HUES64 (cell line): ENCODE measurements at regions not wholly inside any gene's neighbourhood (a gene's known extent, or its start where the extent isn't known, plus 50 kb on each side); places are given as distances from the start of the nearest gene placed in this dataset.

Source experiments
- H3K27ac ChIP-seq: 2 replicates; pipeline ENCODE4 v1.7.0; 2013; ENCODE audit warnings: low read depth, low read length, inconsistent platforms
- H3K27me3 ChIP-seq: 2 replicates; pipeline ENCODE4 v1.6.1; 2013; ENCODE audit warnings: mild to moderate bottlenecking, low read length; ENCODE audit not compliant: insufficient read depth
- H3K36me3 ChIP-seq: 2 replicates; pipeline ENCODE4 v1.6.1; 2013; ENCODE audit warnings: mild to moderate bottlenecking, low read length; ENCODE audit not compliant: insufficient read depth
- H3K4me1 ChIP-seq: 2 replicates; pipeline ENCODE4 v1.6.1; 2013; ENCODE audit warnings: mild to moderate bottlenecking, low read length, moderate library complexity; ENCODE audit not compliant: insufficient read depth
- H3K4me3 ChIP-seq: 2 replicates; pipeline ENCODE4 v1.5.1; 2013; ENCODE audit warnings: mild to moderate bottlenecking, low read length, moderate library complexity
- H3K9ac ChIP-seq: 2 replicates; pipeline ENCODE4 v1.6.1; 2013; ENCODE audit warnings: mild to moderate bottlenecking, low read depth, low read length
- H3K9me3 ChIP-seq: 2 replicates; pipeline ENCODE4 v1.6.1; 2013; ENCODE audit warnings: low read depth, low read length; ENCODE audit not compliant: insufficient read depth
- WGBS: fragments of 150-250, 120-280 bp; methylation state at CpG from one replicate; pipeline ENCODE4 v1.1.7; 2013; ENCODE audit warnings: missing lambda C conversion rate; 5-methylcytosine and 5-hydroxymethylcytosine counted together

GRCh38 chr7:57370066-57370738, 79.8 kb upstream of the ZNF716 start:
- H3K9me3 ChIP-seq, result peaks cover 93% of the 10 kb centered on the region
- no peak overlapping the region for H3K27ac ChIP-seq
- H3K4me3 ChIP-seq, result no peak overlapping the region
- WGBS, result 84% methylated on average over 3 of the region's 4 CpGs
- H3K4me1 ChIP-seq, result no peaks in the 10 kb centered on the region
- H3K36me3 ChIP-seq, result no peaks in the 10 kb centered on the region
- no peaks in the 10 kb centered on the region for H3K27me3 ChIP-seq
- no peak overlapping the region for H3K9ac ChIP-seq

DNA sequence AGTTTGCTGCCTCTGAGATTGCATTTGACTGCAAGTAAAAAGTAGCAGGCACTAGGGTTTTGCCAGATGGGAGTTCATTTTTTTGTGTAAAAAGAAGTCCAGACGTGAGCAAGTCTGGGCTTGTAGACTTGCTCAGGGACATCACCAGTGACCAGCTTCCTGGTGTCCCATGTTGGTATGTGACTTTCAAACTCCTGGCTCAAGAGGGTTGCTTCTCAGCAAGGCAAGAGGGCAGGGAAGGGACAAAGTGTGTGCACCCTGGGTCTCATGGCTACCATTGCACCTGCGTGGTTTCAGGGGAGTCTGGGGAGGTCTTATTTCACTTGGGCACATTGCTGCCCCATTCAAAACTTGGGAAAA, 79.3 kb upstream of the ZNF716 start:
- Histone ChIP-seq H3K36me3 (no peaks in the 10 kb centered on the region), H3K9me3 (peaks cover 93% of the 10 kb centered on the region), H3K9ac (no peak overlapping the region), H3K4me1 (no peaks in the 10 kb centered on the region), H3K27me3 (no peaks in the 10 kb centered on the region), H3K27ac (no peak overlapping the region), H3K4me3 (no peak overlapping the region)
- WGBS, result 74% methylated on average over 2 of the region's 2 CpGs

- no peaks in the 10 kb centered on the region for H3K4me1 ChIP-seq
- no peak overlapping the region for H3K9ac ChIP-seq
- H3K36me3 ChIP-seq, result no peaks in the 10 kb centered on the region
- peaks cover 96% of the 10 kb centered on the region for H3K9me3 ChIP-seq
- no peak overlapping the region for H3K4me3 ChIP-seq
- no peaks in the 10 kb centered on the region for H3K27me3 ChIP-seq
- 72% methylated on average over 2 of the region's 2 CpGs for WGBS
- H3K27ac ChIP-seq, result no peak overlapping the region
These were observed 74.2 kb upstream of the ZNF716 start for GRCh38 chr7:57375783-57376182.

DNA sequence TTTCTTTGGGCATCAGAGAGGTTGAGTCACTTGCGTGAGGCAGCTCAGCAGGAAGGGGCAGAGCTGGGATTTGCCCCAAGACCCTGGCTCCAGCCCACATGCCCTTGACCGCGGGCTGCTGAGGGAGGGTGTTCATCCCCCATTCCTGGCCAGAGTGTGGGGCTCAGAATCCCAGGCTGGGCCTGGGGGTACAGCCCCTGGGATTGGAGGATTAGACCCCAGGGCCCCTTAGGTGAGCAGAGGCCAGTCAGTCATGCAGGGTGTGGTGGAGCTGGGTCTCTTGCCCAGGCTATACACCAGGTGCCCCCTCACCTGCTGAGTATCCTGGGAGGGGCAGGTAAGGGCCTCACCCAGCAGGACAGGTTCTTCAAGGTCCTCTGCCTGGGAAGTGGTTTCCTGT, 68.4 kb upstream of the ZNF716 start:
- WGBS, result 83% methylated on average over 3 of the region's 3 CpGs
- Histone ChIP-seq H3K4me3 (no peak overlapping the region), H3K27me3 (no peaks in the 10 kb centered on the region), H3K4me1 (no peaks in the 10 kb centered on the region), H3K9me3 (peaks cover 96% of the 10 kb centered on the region), H3K27ac (no peak overlapping the region), H3K36me3 (no peaks in the 10 kb centered on the region), H3K9ac (no peak overlapping the region)

DNA sequence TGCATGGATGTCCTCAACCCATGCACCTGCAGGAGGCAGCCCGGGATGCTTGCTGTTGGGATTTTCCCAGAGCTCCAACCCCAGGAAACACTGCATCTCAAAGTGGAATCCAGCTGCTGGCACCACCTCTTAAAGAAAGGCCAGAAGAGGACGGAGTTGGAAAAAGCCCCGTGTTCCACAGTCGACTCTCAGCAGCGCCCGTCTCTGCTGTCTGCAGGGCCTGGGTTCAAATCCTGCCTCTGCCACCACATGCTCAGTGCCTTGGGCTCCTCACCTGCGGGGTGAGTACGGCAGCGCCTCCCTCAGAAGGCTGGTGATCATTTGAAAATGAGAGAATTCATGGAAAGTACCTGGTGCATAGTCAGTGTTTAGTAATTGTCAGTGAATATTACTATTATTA, 65.6 kb upstream of the ZNF716 start:
- H3K27ac ChIP-seq, result no peak overlapping the region
- H3K9ac ChIP-seq, result no peak overlapping the region
- WGBS, result 87% methylated on average over 9 of the region's 9 CpGs
- H3K27me3 ChIP-seq, result no peaks in the 10 kb centered on the region
- no peaks in the 10 kb centered on the region for H3K36me3 ChIP-seq
- H3K9me3 ChIP-seq, result peaks cover 93% of the 10 kb centered on the region
- H3K4me3 ChIP-seq, result no peak overlapping the region
- no peaks in the 10 kb centered on the region for H3K4me1 ChIP-seq

GRCh38 chr7:57385668-57386067, 64.3 kb upstream of the ZNF716 start:
- WGBS, result 84% methylated on average over 5 of the region's 5 CpGs
- H3K4me1 ChIP-seq, result no peaks in the 10 kb centered on the region
- H3K4me3 ChIP-seq, result no peak overlapping the region
- no peaks in the 10 kb centered on the region for H3K36me3 ChIP-seq
- H3K27ac ChIP-seq, result no peak overlapping the region
- peaks cover 94% of the 10 kb centered on the region for H3K9me3 ChIP-seq
- no peak overlapping the region for H3K9ac ChIP-seq
- H3K27me3 ChIP-seq, result no peaks in the 10 kb centered on the region

DNA sequence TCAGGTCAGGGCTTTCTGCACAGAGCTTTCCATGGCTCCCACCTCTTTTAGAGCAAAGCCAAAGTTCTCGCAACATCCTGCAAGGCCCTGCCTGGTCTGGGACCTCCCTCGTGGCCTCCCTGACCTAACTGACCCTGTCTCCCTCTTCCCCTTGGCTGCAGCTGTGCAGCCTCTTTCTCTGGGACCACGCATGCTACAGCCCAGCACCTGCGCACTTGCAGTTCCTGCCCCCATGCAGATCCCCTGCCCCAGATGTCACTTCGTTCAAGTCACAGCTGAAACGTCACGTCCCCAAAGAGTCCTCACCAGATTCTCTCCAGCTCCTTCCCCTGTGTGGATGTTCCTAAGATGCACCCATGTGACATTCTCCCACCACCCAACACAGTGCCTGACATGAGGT, 61.2 kb upstream of the ZNF716 start:
- Histone ChIP-seq H3K27me3 (no peaks in the 10 kb centered on the region), H3K9me3 (peaks cover 94% of the 10 kb centered on the region), H3K4me3 (no peak overlapping the region), H3K4me1 (no peaks in the 10 kb centered on the region), H3K9ac (no peak overlapping the region), H3K27ac (no peak overlapping the region), H3K36me3 (no peaks in the 10 kb centered on the region)
- 84% methylated on average over 7 of the region's 7 CpGs for WGBS

DNA sequence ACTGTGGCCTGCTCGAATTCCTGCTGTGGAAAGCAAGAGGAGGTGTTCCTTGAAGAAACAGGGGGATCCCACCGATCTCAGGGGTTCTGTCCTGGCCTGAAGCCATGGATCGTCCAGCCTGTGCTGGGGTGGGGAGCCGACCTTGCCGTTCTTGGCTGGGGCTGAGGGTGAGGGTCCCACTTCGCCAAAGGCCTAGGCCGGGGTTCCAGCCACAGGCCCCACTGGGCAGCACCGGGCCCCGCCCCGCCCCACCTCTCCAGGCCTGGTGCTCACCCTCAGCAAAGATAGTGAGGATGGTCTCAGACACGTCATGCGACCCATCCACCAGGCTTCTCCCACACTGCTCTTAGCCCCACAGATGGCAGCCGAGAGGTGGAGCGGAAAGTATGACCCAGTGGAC, 51.4 kb upstream of the ZNF716 start:
- 91% methylated on average over 14 of the region's 14 CpGs for WGBS

GRCh38 chr7:57399251-57399940, 50.6 kb upstream of the ZNF716 start:
- Histone ChIP-seq H3K27ac (no peak overlapping the region), H3K4me1 (no peaks in the 10 kb centered on the region), H3K9ac (no peak overlapping the region), H3K36me3 (no peaks in the 10 kb centered on the region), H3K4me3 (no peak overlapping the region), H3K27me3 (no peaks in the 10 kb centered on the region), H3K9me3 (peaks cover 90% of the 10 kb centered on the region)
- WGBS, result 71% methylated on average over 6 of the region's 6 CpGs

More for the DNA sequence above, 51.4 kb upstream of the ZNF716 start:
- Histone ChIP-seq H3K27me3 (no peaks in the 10 kb centered on the region), H3K27ac (no peak overlapping the region), H3K4me3 (no peak overlapping the region), H3K9me3 (peaks cover 90% of the 10 kb centered on the region), H3K36me3 (no peaks in the 10 kb centered on the region), H3K9ac (no peak overlapping the region), H3K4me1 (no peaks in the 10 kb centered on the region)

DNA sequence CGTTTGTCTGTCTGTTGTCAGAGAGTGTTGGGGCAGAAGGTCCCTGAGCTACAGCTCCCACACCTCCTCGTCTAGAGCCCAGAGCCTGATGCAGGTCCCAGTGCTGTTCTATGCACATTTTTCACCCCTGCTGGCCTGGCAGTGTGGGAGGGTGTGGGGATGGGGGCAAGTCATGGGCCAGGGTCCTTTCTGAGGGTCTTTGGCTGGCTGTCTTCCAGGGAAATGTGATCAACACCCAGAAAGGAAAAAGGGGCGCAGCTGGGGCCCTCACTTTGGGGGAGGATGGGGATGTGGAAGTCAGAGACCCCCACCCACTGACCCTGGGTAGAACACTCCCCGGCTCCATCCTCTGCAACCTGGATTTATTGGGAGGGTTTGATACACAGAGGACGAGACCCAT, 50.0 kb upstream of the ZNF716 start:
- WGBS, result 71% methylated on average over 5 of the region's 5 CpGs
- H3K9me3 ChIP-seq, result peaks cover 89% of the 10 kb centered on the region
- H3K27ac ChIP-seq, result no peak overlapping the region
- H3K9ac ChIP-seq, result no peak overlapping the region
- no peaks in the 10 kb centered on the region for H3K27me3 ChIP-seq
- no peaks in the 10 kb centered on the region for H3K36me3 ChIP-seq
- no peak overlapping the region for H3K4me3 ChIP-seq
- no peaks in the 10 kb centered on the region for H3K4me1 ChIP-seq
